Calu3 (cell line): ENCODE measurements at regions not wholly inside any gene's neighbourhood (a gene's known extent, or its start where the extent isn't known, plus 50 kb on each side); places are given as distances from the start of the nearest gene placed in this dataset.

Source experiments
- BruUV-seq: library from RNA; stranded (reverse); fragments of 400-500 nt; replicated peaks from 2 replicates; lab custom pipeline; 2021; lab: Mats Ljungman, UMichigan
- CTCF ChIA-PET: fragments of 300-600 bp; sonication (Branson Sonifier 250); formaldehyde crosslinking; loops from one replicate; lab custom pipeline; 2022; ENCODE audit warnings: antibody characterized with exemption; lab: Charles Lee
- DNase-seq: peaks from one replicate; pipeline ENCODE4 v3.0.0; 2022
- H3K27ac Mint-ChIP-seq: one replicate; pipeline ENCODE4 v1.8.0; 2022; ENCODE audit warnings: mixed read lengths; ENCODE audit not compliant: unreplicated experiment
- H3K27me3 Mint-ChIP-seq: one replicate; pipeline ENCODE4 v1.8.0; 2022; ENCODE audit warnings: mixed read lengths; ENCODE audit not compliant: unreplicated experiment
- H3K36me3 Mint-ChIP-seq: one replicate; pipeline ENCODE4 v1.8.0; 2022; ENCODE audit warnings: mild to moderate bottlenecking, moderate library complexity, mixed read lengths; ENCODE audit not compliant: insufficient read depth, unreplicated experiment
- H3K4me1 Mint-ChIP-seq: one replicate; pipeline ENCODE4 v1.8.0; 2022; ENCODE audit warnings: mild to moderate bottlenecking, low read depth, mixed read lengths; ENCODE audit not compliant: unreplicated experiment
- H3K4me3 Mint-ChIP-seq: one replicate; pipeline ENCODE4 v1.8.0; 2022; ENCODE audit warnings: mild to moderate bottlenecking, low read depth, moderate library complexity, mixed read lengths; ENCODE audit not compliant: unreplicated experiment
- H3K9me3 Mint-ChIP-seq: one replicate; pipeline ENCODE4 v1.8.0; 2022; ENCODE audit warnings: low read depth, mixed read lengths; ENCODE audit not compliant: unreplicated experiment
- intact Hi-C: fragments of 100-400 bp; cut with micrococcal nuclease; formaldehyde crosslinking; loops from one replicate; pipeline ENCODE4 v1.10.0; 2022; ENCODE audit not compliant: unreplicated experiment
- TF ChIP-seq, protein P1 (sequence below): fragments of 200-600 bp; IDR thresholded peaks from one replicate; pipeline ENCODE4 v1.8.0; 2022; ENCODE audit warnings: antibody characterized with exemption; ENCODE audit not compliant: unreplicated experiment

DNA sequence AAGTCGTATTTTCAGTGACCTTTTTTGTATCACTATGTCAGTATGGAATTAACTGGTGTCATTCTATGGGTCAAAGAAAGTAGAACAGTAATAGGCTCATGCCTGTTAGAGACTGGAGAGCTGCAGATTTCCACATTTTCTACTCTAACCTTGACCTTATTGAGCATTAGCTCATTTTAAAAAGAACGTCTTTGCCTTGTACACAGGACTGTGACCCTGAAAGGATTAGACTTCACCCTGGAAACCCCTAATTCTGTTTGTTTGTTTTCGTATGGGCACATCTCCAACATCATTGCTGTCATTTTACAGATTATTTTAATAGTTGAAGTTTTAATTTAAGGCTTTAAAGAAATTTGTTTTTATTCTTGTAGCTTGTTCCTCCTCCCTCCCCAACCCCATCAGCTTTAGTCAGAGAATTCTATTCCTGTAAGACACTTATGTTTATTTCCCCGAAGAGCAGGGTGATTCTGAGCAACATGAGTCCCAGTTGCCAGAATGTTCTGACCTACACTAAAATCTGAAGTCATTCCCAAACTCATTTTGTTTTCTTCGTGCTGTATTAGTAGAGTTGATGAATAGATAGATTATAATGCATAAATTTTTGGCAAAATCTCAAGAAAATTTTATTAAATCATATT, 451.3 kb downstream of the FOXG1 start:
- CTCF ChIA-PET: no interaction called here

DNA sequence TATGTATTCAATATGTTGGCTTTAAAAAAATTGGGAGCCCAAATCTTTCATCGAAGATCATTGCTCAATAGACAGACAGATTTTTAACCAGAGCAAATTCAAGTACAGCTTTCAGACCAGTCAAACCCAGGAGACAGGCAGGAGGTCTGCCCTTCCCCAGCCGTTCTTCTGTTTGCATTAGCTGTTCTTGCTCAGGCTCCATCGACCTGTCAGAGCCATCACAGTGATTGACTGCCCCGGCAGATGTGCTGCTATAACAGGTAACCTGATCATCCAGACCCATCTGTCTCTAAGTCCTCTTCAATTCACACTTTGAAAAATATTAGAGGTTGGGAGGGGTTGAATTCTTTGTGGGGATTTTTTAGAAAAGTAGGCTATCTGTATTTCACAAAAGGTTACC, 453.5 kb downstream of the FOXG1 start:
- no peak overlapping the region for H3K4me3 Mint-ChIP-seq
- no peaks in the 10 kb centered on the region for H3K9me3 Mint-ChIP-seq
- no TSS peak for BruUV-seq
- DNase-seq: no peak
- CTCF ChIA-PET: no interaction called here
- H3K4me1 Mint-ChIP-seq: no peaks in the 10 kb centered on the region
- H3K27me3 Mint-ChIP-seq: peaks cover 12% of the 10 kb centered on the region
- TF ChIP-seq, protein P1, sequence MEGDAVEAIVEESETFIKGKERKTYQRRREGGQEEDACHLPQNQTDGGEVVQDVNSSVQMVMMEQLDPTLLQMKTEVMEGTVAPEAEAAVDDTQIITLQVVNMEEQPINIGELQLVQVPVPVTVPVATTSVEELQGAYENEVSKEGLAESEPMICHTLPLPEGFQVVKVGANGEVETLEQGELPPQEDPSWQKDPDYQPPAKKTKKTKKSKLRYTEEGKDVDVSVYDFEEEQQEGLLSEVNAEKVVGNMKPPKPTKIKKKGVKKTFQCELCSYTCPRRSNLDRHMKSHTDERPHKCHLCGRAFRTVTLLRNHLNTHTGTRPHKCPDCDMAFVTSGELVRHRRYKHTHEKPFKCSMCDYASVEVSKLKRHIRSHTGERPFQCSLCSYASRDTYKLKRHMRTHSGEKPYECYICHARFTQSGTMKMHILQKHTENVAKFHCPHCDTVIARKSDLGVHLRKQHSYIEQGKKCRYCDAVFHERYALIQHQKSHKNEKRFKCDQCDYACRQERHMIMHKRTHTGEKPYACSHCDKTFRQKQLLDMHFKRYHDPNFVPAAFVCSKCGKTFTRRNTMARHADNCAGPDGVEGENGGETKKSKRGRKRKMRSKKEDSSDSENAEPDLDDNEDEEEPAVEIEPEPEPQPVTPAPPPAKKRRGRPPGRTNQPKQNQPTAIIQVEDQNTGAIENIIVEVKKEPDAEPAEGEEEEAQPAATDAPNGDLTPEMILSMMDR: no peak
- intact Hi-C loops: loop anchor here (10.0 kb wide), 1 partner anchor 305 kb away; no protein-coding TSS in a partner anchor
- no peak overlapping the region for H3K27ac Mint-ChIP-seq
- no peaks in the 10 kb centered on the region for H3K36me3 Mint-ChIP-seq

More for the DNA sequence above, 451.3 kb downstream of the FOXG1 start:
- Mint-ChIP-seq H3K4me1 (peaks cover 8% of the 10 kb centered on the region), H3K9me3 (no peaks in the 10 kb centered on the region), H3K27ac (no peak overlapping the region), H3K4me3 (no peak overlapping the region), H3K27me3 (peaks cover 12% of the 10 kb centered on the region), H3K36me3 (no peaks in the 10 kb centered on the region)
- DNase-seq: no peak
- no TSS peak for BruUV-seq
- TF ChIP-seq, protein P1: no peak
- intact Hi-C loops: no loop called here

DNA sequence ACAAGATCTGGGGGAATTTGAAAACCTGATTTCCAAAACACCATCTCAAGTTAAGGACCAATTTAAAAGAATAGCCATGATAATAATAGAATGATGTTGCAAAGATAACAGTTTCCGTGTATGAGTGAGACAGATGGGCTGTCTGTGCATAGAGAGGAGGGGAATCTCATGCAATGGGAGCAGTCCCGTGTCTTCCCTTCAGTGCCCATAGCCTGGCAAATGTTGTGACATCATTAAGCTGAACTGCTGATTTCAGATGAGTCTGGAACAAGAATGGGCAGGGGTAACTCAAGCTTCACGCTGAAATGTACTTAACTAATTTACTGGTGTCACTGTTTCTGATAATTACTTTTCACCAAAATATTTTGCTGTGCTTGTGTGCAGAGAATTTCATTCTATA, 454.0 kb downstream of the FOXG1 start:
- Mint-ChIP-seq H3K9me3 (no peaks in the 10 kb centered on the region), H3K27ac (no peak overlapping the region), H3K4me1 (no peaks in the 10 kb centered on the region), H3K36me3 (no peaks in the 10 kb centered on the region), H3K27me3 (peaks cover 12% of the 10 kb centered on the region), H3K4me3 (no peak overlapping the region)
- CTCF ChIA-PET: no interaction called here
- no peak for DNase-seq
- TF ChIP-seq, protein P1: no peak
- BruUV-seq: no TSS peak
- intact Hi-C loops: loop anchor here (10.0 kb wide), 1 partner anchor 304 kb away; no protein-coding TSS in a partner anchor

DNA sequence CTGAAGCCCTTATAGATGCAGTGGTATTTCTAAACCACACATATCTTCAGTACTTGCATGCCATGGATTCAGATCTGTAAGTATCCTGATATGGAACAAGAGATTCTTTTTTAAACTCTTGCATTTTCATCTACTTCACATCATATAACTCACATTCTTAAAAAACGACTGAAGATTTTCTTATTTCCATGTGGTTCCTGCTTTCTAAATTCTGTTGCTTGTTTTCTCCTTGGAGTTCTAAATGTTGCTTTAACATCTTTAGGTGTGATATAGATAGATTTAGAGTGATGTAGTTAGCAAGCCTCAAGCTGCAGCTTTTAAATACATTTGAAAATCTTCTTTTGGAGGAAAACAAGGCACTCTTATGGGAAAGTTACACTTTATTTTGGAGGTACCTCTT, 455.4 kb downstream of the FOXG1 start:
- CTCF ChIA-PET: no interaction called here
- DNase-seq: no peak
- no TSS peak for BruUV-seq
- Mint-ChIP-seq H3K4me1 (no peaks in the 10 kb centered on the region), H3K4me3 (no peak overlapping the region), H3K27me3 (peaks cover 12% of the 10 kb centered on the region), H3K27ac (no peak overlapping the region), H3K36me3 (no peaks in the 10 kb centered on the region), H3K9me3 (no peaks in the 10 kb centered on the region)
- TF ChIP-seq, protein P1: no peak
- intact Hi-C loops: loop anchor here (1.0 to 10.0 kb wide), 3 partner anchors 206 to 467 kb away; no protein-coding TSS in a partner anchor
